ENCODE measurements at regions not wholly inside any gene's neighbourhood (a gene's known extent, or its start where the extent isn't known, plus 50 kb on each side); places are given as distances from the start of the nearest gene placed in this dataset.

DNA sequence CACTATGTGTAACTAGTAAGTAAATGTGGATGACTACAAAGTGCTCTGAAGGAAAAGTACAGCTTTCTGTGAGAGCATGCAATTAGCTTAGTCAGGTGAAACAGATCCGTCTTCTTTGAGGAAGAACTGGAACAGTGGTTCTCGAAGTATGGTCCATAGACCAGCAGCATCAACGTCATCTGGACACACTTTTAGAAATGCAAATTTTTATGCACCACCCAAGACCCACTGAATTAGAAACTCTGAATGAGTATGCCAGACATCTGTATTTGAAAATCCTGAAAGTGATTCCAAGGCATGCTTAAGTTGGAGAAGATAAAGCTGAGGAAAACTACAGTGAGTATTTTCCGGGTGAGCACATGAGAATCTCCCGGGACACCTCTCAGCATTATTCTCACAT, 130.7 kb upstream of the SPHKAP start:
- TF ChIP-seq, protein P1, sequence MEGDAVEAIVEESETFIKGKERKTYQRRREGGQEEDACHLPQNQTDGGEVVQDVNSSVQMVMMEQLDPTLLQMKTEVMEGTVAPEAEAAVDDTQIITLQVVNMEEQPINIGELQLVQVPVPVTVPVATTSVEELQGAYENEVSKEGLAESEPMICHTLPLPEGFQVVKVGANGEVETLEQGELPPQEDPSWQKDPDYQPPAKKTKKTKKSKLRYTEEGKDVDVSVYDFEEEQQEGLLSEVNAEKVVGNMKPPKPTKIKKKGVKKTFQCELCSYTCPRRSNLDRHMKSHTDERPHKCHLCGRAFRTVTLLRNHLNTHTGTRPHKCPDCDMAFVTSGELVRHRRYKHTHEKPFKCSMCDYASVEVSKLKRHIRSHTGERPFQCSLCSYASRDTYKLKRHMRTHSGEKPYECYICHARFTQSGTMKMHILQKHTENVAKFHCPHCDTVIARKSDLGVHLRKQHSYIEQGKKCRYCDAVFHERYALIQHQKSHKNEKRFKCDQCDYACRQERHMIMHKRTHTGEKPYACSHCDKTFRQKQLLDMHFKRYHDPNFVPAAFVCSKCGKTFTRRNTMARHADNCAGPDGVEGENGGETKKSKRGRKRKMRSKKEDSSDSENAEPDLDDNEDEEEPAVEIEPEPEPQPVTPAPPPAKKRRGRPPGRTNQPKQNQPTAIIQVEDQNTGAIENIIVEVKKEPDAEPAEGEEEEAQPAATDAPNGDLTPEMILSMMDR (IDR thresholded peaks at IDR 0.05 in 4 of 5, conservative IDR thresholded peaks at IDR 0.05 in 1 of 5), result no peak
- TF ChIP-seq POLR2A (IDR thresholded peaks at IDR 0.05), result no peak
